GM12892 (cell line): ENCODE measurements at regions not wholly inside any gene's neighbourhood (a gene's known extent, or its start where the extent isn't known, plus 50 kb on each side); places are given as distances from the start of the nearest gene placed in this dataset.

Source experiments
- POLR2A ChIP-seq: IDR thresholded peaks from 2 replicates; pipeline ENCODE4 v1.6.1; 2011; ENCODE audit warnings: low read depth, low read length, control low read depth
- POLR2AphosphoS5 ChIP-seq: IDR thresholded peaks from 2 replicates; pipeline ENCODE4 v1.6.1; 2011; ENCODE audit warnings: low read depth, low read length, control low read depth
- TAF1 ChIP-seq: IDR thresholded peaks from 2 replicates; pipeline ENCODE4 v1.6.1; 2011; ENCODE audit warnings: low read depth, mild to moderate bottlenecking, control low read depth, low read length, borderline replicate concordance

GRCh38 chr18:52242711-52243110, 97.3 kb upstream of the DCC start:
- TF ChIP-seq POLR2A, result no peak
- no peak for TF ChIP-seq TAF1
- TF ChIP-seq POLR2AphosphoS5, result no peak
